Vagina (tissue), 2 donors: ENCODE measurements at regions not wholly inside any gene's neighbourhood (a gene's known extent, or its start where the extent isn't known, plus 50 kb on each side); places are given as distances from the start of the nearest gene placed in this dataset.
A peak's percentile ranks its signal among the peaks of the same experiment; 100 is the strongest.

Source experiments
- DNase-seq, 2 donors: peaks; one replicate each; pipeline ENCODE4 v3.0.0-alpha.2; 2017; ENCODE audit errors: extremely low spot score in 2 of 2
- H3K27ac ChIP-seq: fragments of 200-600 bp; sonication (generic); one replicate; pipeline ENCODE4 v1.5.1; 2019
- H3K27me3 ChIP-seq: fragments of 200-600 bp; sonication (generic); one replicate; pipeline ENCODE4 v1.5.1; 2019
- H3K36me3 ChIP-seq, 2 donors: fragments of 200-600 bp; sonication (generic); one replicate each; pipeline ENCODE4 v1.5.1; 2017 to 2019
- H3K4me1 ChIP-seq: fragments of 200-600 bp; sonication (generic); one replicate; pipeline ENCODE4 v1.5.1; 2019
- H3K4me3 ChIP-seq, 2 donors: fragments of 200-600 bp; sonication (generic); 1 replicate in 1 of 2; 2 replicates in 1 of 2; pipeline ENCODE4 v1.5.1; 2016 to 2019
- H3K9me3 ChIP-seq: fragments of 200-600 bp; sonication (generic); one replicate; pipeline ENCODE4 v1.5.1; 2019
- CTCF ChIP-seq, 3 experiments: fragments of 450-650 bp in 2 of 3; fragments of 200-600 bp in 1 of 3; sonication (generic) in 1 of 3; IDR thresholded peaks; one replicate each; pipeline ENCODE4 v1.5.1; 2017 to 2019; ENCODE audit warnings: antibody characterized with exemption in 3 of 3, mild to moderate bottlenecking in 2 of 3, moderate library complexity in 2 of 3
- POLR2A ChIP-seq, 2 donors: fragments of 450-650 bp; IDR thresholded peaks; one replicate each; pipeline ENCODE4 v1.6.1; 2017; ENCODE audit warnings: antibody characterized with exemption in 2 of 2, mild to moderate bottlenecking in 2 of 2, moderate library complexity in 2 of 2
- POLR2AphosphoS5 ChIP-seq, 2 donors: sonication (generic); formaldehyde crosslinking; IDR thresholded peaks; one replicate each; pipeline ENCODE4 v1.9.0; 2017; ENCODE audit warnings: antibody characterized with exemption in 2 of 2, mild to moderate bottlenecking in 2 of 2, low read depth in 1 of 2; ENCODE audit not compliant: insufficient read depth in 1 of 2
- intact Hi-C: fragments of 100-400 bp; cut with DNase I; formaldehyde crosslinking; loops from one replicate; pipeline ENCODE4 v1.15.1; 2023

DNA sequence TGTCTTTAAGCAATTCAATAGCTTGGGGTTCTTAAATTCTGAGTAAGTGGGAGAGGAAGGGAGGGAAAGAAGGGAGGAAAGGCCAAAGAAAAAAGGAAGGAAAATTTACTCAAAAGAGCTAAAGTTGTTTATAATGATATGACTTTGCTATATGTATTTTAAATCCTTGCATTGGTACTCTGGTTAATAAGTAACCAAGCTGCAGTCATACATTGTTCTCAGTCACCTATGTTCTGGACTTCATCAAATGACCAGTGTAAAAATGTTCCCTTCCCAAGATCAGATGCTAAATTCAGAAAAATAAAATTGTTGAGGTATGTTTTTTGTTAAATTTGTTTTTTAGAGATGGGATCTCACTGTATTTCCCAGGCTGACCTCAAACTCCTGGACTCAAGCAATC lies 259.9 kb upstream of the CPNE8 start:
- no peaks in the 10 kb centered on the region for H3K36me3 ChIP-seq
- TF ChIP-seq POLR2A (IDR thresholded peaks at IDR 0.05) (no peak), POLR2AphosphoS5 (IDR thresholded peaks at IDR 0.05; ENCODE audit: insufficient read depth in 1 of 2, low read depth in 1 of 2) (no peak), CTCF (IDR thresholded peaks at IDR 0.05) (no peak)
- no peaks in the 10 kb centered on the region for H3K9me3 ChIP-seq
- H3K4me1 ChIP-seq: no peaks in the 10 kb centered on the region
- no peak overlapping the region for H3K4me3 ChIP-seq
- DNase-seq: no peak
- intact Hi-C loops: no loop called here
- H3K27ac ChIP-seq: no peak overlapping the region
- no peaks in the 10 kb centered on the region for H3K27me3 ChIP-seq

DNA sequence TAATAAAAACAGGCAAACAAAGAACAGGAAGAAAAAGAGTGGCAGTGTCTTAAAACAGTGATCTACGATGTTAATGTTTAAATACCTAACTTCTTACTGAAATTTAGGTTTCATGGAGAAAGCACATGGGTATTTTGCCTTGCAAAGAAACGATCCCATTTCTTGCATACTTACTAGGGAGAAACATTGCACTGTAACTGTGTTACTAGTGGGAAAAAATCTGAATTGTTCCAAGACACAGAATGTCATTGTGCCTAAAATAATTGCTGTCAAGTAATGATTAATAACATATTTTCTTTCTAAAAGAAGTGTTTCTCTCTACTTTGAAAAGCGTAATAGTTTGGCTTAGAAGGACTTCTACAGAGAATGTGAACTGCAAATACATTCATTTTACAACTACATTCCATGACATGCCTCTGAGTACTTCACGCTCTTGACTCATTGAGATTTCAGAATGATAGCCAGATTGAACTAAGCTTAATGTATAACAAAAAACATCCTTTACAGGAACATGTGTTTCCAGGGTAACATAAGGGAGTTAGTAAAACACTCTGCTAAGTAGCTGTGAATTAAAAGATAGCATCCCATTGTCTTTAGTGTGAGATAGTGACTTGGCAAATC lies 256.2 kb upstream of the CPNE8 start:
- no peak overlapping the region for H3K4me3 ChIP-seq
- H3K9me3 ChIP-seq: no peaks in the 10 kb centered on the region
- no peaks in the 10 kb centered on the region for H3K36me3 ChIP-seq
- H3K27ac ChIP-seq: no peak overlapping the region
- intact Hi-C loops: no loop called here
- H3K27me3 ChIP-seq: no peaks in the 10 kb centered on the region
- no peak for DNase-seq
- no peaks in the 10 kb centered on the region for H3K4me1 ChIP-seq
- TF ChIP-seq CTCF (IDR thresholded peaks at IDR 0.05) (no peak), POLR2AphosphoS5 (IDR thresholded peaks at IDR 0.05; ENCODE audit: insufficient read depth in 1 of 2, low read depth in 1 of 2) (no peak), POLR2A (IDR thresholded peaks at IDR 0.05) (no peak)

GRCh38 chr12:39157696-39158342 lies 252.4 kb upstream of the CPNE8 start:
- no peaks in the 10 kb centered on the region for H3K36me3 ChIP-seq
- no peaks in the 10 kb centered on the region for H3K27me3 ChIP-seq
- H3K27ac ChIP-seq: no peak overlapping the region
- H3K4me1 ChIP-seq: no peaks in the 10 kb centered on the region
- H3K4me3 ChIP-seq: no peak overlapping the region
- intact Hi-C loops: no loop called here
- DNase-seq: no peak
- H3K9me3 ChIP-seq: no peaks in the 10 kb centered on the region
- TF ChIP-seq CTCF (IDR thresholded peaks at IDR 0.05): no peak
- no peak for TF ChIP-seq POLR2AphosphoS5 (IDR thresholded peaks at IDR 0.05; ENCODE audit: insufficient read depth in 1 of 2, low read depth in 1 of 2)
- TF ChIP-seq POLR2A (IDR thresholded peaks at IDR 0.05): no peak

- intact Hi-C loops: no loop called here
- no peak overlapping the region for H3K27ac ChIP-seq
- DNase-seq: no peak
These were observed 240.0 kb upstream of the CPNE8 start for GRCh38 chr12:39145175-39145999.

More at GRCh38 chr12:39145175-39145999, 240.0 kb upstream of the CPNE8 start:
- H3K36me3 ChIP-seq: no peaks in the 10 kb centered on the region
- no peaks in the 10 kb centered on the region for H3K9me3 ChIP-seq
- no peaks in the 10 kb centered on the region for H3K27me3 ChIP-seq
- H3K4me3 ChIP-seq: peak overlapping the region; percentile 44 to 52
- H3K4me1 ChIP-seq: peaks cover 13% of the 10 kb centered on the region
- peak in 2 of 3 experiments; percentile 18 to 32 for TF ChIP-seq CTCF (IDR thresholded peaks at IDR 0.05)
- TF ChIP-seq POLR2AphosphoS5 (IDR thresholded peaks at IDR 0.05; ENCODE audit: insufficient read depth in 1 of 2, low read depth in 1 of 2): no peak
